HG03439 (cell line): ENCODE measurements at regions not wholly inside any gene's neighbourhood (a gene's known extent, or its start where the extent isn't known, plus 50 kb on each side); places are given as distances from the start of the nearest gene placed in this dataset.
"Not testable (repeated sequence)": the region's sequence is repeated elsewhere in the genome, so short reads cannot be mapped to it uniquely, and the experiment has no call there.

Experiments
- ATAC-seq: cut with Tn5 transposase; IDR thresholded peaks from one replicate; pipeline ENCODE4 v1.9.1; 2021; ENCODE audit warnings: mild to moderate bottlenecking, moderate library complexity; ENCODE audit not compliant: unreplicated experiment

- ATAC-seq, result no peak
These were observed 518.5 kb downstream of the DCDC2C start for GRCh38 chr2:4221845-4222244.

GRCh38 chr2:4244422-4244821 lies 541.0 kb downstream of the DCDC2C start:
- not testable (repeated sequence) for ATAC-seq

GRCh38 chr2:4246364-4247131 lies 543.2 kb downstream of the DCDC2C start:
- no peak for ATAC-seq

- ATAC-seq, result no peak
These were observed 544.4 kb downstream of the DCDC2C start for GRCh38 chr2:4247791-4248190.

GRCh38 chr2:4255491-4255890 lies 552.1 kb downstream of the DCDC2C start:
- no peak for ATAC-seq

GRCh38 chr2:4256351-4256750 lies 553.0 kb downstream of the DCDC2C start:
- ATAC-seq, result no peak

- ATAC-seq, result no peak
These were observed 555.2 kb downstream of the DCDC2C start for GRCh38 chr2:4258563-4258962.

- ATAC-seq, result no peak
These were observed 562.6 kb downstream of the DCDC2C start for GRCh38 chr2:4265936-4266335.

GRCh38 chr2:4269885-4270284 lies 566.5 kb downstream of the DCDC2C start:
- ATAC-seq, result no peak

GRCh38 chr2:4272261-4272858 lies 569.0 kb downstream of the DCDC2C start:
- no peak for ATAC-seq

- ATAC-seq, result no peak
These were observed 575.0 kb downstream of the DCDC2C start for GRCh38 chr2:4278392-4278791.

- ATAC-seq, result no peak
These were observed 576.1 kb downstream of the DCDC2C start for GRCh38 chr2:4279431-4279830.

- no peak for ATAC-seq
These were observed 588.1 kb downstream of the DCDC2C start for GRCh38 chr2:4291430-4291829.

GRCh38 chr2:4295680-4296079 lies 592.3 kb downstream of the DCDC2C start:
- no peak for ATAC-seq

- no peak for ATAC-seq
These were observed 597.2 kb downstream of the DCDC2C start for GRCh38 chr2:4300616-4301015.

- ATAC-seq, result no peak
These were observed 621.2 kb downstream of the DCDC2C start for GRCh38 chr2:4324531-4324930.

GRCh38 chr2:4336864-4337263 lies 633.5 kb downstream of the DCDC2C start:
- no peak for ATAC-seq

GRCh38 chr2:4338345-4338744 lies 635.0 kb downstream of the DCDC2C start:
- ATAC-seq, result no peak

GRCh38 chr2:4340536-4340935 lies 637.2 kb downstream of the DCDC2C start:
- ATAC-seq, result no peak

- ATAC-seq, result no peak
These were observed 643.3 kb downstream of the DCDC2C start for GRCh38 chr2:4346628-4347027.

GRCh38 chr2:4353668-4354067 lies 650.3 kb downstream of the DCDC2C start:
- no peak for ATAC-seq

GRCh38 chr2:4354164-4354563 lies 650.8 kb downstream of the DCDC2C start:
- no peak for ATAC-seq

- ATAC-seq, result no peak
These were observed 651.3 kb downstream of the DCDC2C start for GRCh38 chr2:4354678-4355077.
